ENCODE measurements at regions not wholly inside any gene's neighbourhood (a gene's known extent, or its start where the extent isn't known, plus 50 kb on each side); places are given as distances from the start of the nearest gene placed in this dataset.

DNA sequence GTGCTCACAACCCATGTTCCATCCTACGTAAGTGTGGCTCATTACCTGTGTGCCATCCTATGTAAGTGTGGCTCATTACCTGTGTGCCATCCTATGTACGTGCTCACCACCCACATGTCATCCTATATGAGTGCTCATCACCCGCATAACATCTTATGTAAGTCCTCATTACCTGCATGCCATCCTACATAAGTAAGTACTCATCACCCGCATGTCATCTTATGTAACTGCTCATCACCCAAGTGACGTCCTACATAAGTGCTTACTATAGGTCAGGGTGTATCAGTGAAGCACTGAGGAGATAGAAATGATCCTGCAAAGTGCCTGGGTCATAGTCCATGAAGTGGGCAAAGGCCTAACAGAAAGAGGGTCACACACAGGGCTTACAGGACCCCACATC, 93.1 kb downstream of the AXIN2 start:
- Histone ChIP-seq H2BK20ac (ENCODE audit: low read depth, low read length) (no peak overlapping the region), H3K36me3 (ENCODE audit: control insufficient read depth, insufficient read depth, low read length) (no peaks in the 10 kb centered on the region), H3K9ac (ENCODE audit: low read depth, low read length) (no peak overlapping the region), H4K20me1 (ENCODE audit: insufficient read depth, low read length) (no peaks in the 10 kb centered on the region), H3K9me3 (ENCODE audit: control insufficient read depth, insufficient read depth, low read length) (no peaks in the 10 kb centered on the region), H3K27me3 (ENCODE audit: control insufficient read depth, insufficient read depth, low read length) (peaks cover 46% of the 10 kb centered on the region), H3K79me1 (ENCODE audit: low read depth in 1 of 2, low read length in 2 of 2) (no peaks in the 10 kb centered on the region), H2BK5ac (ENCODE audit: low read depth, low read length, poor library complexity, severe bottlenecking) (no peak overlapping the region), H3K23ac (ENCODE audit: low read depth, low read length) (no peak overlapping the region), H2BK120ac (ENCODE audit: low read depth, low read length) (no peak overlapping the region), H3K14ac (replicated peaks; ENCODE audit: low read depth, low read length) (no peak overlapping the region), H4K5ac (ENCODE audit: low read depth, low read length) (no peak overlapping the region), H2BK15ac (ENCODE audit: low read depth, low read length) (no peak overlapping the region), H3K4me2 (ENCODE audit: low read depth, low read length) (no peak overlapping the region), H3K27ac (ENCODE audit: insufficient read depth, low read length) (no peak overlapping the region), H4K91ac (ENCODE audit: insufficient read depth, low read depth, low read length) (no peak overlapping the region), H3K4ac (ENCODE audit: low read depth, low read length) (no peak overlapping the region), H2AFZ (replicated peaks; ENCODE audit: low read length, poor library complexity) (no peak overlapping the region), H3K9me1 (ENCODE audit: insufficient read depth, low read length) (no peaks in the 10 kb centered on the region), H2AK9ac (replicated peaks; ENCODE audit: low read depth, low read length, poor library complexity) (no peak overlapping the region), H4K8ac (ENCODE audit: low read depth in 2 of 2, low read length in 2 of 2) (no peak overlapping the region), H2AK5ac (ENCODE audit: low read depth, low read length) (no peak overlapping the region), H3K56ac (ENCODE audit: extremely low read depth, insufficient read depth, low read length) (no peak overlapping the region), H3K18ac (ENCODE audit: low read depth, low read length) (no peak overlapping the region), H3K4me3 (ENCODE audit: insufficient read depth, low read depth, low read length) (no peak overlapping the region), H3K4me1 (ENCODE audit: control insufficient read depth, insufficient read depth, low read length) (no peaks in the 10 kb centered on the region)
- ATAC-seq (ENCODE audit: low read depth) (no peak), DNase-seq (no peak)
- intact Hi-C loops (cut with micrococcal nuclease) (no loop called here), dilution Hi-C loops (cut with HindIII; ENCODE audit: low sequenced_read_pairs, unreplicated experiment) (no loop called here), in situ Hi-C loops (cut with MboI; ENCODE audit: low sequenced_read_pairs) (no loop called here)
- POLR2A ChIA-PET (ENCODE audit: unreplicated experiment) = no interaction called here
- CTCF ChIA-PET = no interaction called here
- TF ChIP-seq BHLHE40 (IDR thresholded peaks at IDR 0.05; ENCODE audit: low read depth, low read length) = no peak
- no peak for TF ChIP-seq MAFK (IDR thresholded peaks at IDR 0.05; ENCODE audit: low read depth, low read length)
- no peak for TF ChIP-seq MAZ (IDR thresholded peaks at IDR 0.05; ENCODE audit: borderline replicate concordance, low read depth, low read length)
- no peak for TF ChIP-seq RAD21 (IDR thresholded peaks at IDR 0.05; ENCODE audit: low read length)
- TF ChIP-seq CEBPB (IDR thresholded peaks at IDR 0.05; ENCODE audit: low read depth, low read length) = no peak
- TF ChIP-seq RFX5 (IDR thresholded peaks at IDR 0.05; ENCODE audit: low read depth, low read length) = no peak
- no peak for TF ChIP-seq MXI1 (IDR thresholded peaks at IDR 0.05; ENCODE audit: borderline replicate concordance, low read depth, low read length)
- no peak for TF ChIP-seq RCOR1 (IDR thresholded peaks at IDR 0.05; ENCODE audit: insufficient replicate concordance, low read length)
- TF ChIP-seq POLR2A (IDR thresholded peaks at IDR 0.05; ENCODE audit: low read depth, low read length) = no peak
- TF ChIP-seq SMC3 (IDR thresholded peaks at IDR 0.05; ENCODE audit: low read depth, low read length) = no peak
- TF ChIP-seq, protein P1, sequence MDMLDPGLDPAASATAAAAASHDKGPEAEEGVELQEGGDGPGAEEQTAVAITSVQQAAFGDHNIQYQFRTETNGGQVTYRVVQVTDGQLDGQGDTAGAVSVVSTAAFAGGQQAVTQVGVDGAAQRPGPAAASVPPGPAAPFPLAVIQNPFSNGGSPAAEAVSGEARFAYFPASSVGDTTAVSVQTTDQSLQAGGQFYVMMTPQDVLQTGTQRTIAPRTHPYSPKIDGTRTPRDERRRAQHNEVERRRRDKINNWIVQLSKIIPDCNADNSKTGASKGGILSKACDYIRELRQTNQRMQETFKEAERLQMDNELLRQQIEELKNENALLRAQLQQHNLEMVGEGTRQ (IDR thresholded peaks at IDR 0.05; ENCODE audit: low read depth, low read length) = no peak
- TF ChIP-seq, protein P2, sequence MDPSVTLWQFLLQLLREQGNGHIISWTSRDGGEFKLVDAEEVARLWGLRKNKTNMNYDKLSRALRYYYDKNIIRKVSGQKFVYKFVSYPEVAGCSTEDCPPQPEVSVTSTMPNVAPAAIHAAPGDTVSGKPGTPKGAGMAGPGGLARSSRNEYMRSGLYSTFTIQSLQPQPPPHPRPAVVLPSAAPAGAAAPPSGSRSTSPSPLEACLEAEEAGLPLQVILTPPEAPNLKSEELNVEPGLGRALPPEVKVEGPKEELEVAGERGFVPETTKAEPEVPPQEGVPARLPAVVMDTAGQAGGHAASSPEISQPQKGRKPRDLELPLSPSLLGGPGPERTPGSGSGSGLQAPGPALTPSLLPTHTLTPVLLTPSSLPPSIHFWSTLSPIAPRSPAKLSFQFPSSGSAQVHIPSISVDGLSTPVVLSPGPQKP (IDR thresholded peaks at IDR 0.05; ENCODE audit: borderline replicate concordance, low read depth, low read length) = no peak
- WGBS, 2 experiments (ENCODE audit: extremely low coverage in 2 of 2, insufficient read length in 1 of 2) = 67% methylated on average over 2 of the region's 5 CpGs; no CpG with 5 or more reads in 1 of the 2 experiments
- no TSS peak for BruUV-seq (replicated peaks)

Measured in IMR-90 (cell line).